AG04450 (cell line): ENCODE measurements at regions not wholly inside any gene's neighbourhood (a gene's known extent, or its start where the extent isn't known, plus 50 kb on each side); places are given as distances from the start of the nearest gene placed in this dataset.

Experiments used
- CTCF ChIA-PET: fragments of 300-600, 350-600 bp; formaldehyde crosslinking; extraction: SDS; loops from one replicate; lab custom pipeline; 2022; ENCODE audit warnings: antibody characterized with exemption, inconsistent platforms; lab: Charles Lee
- POLR2A ChIA-PET: fragments of 350-600 bp; formaldehyde crosslinking; extraction: SDS; loops from one replicate; lab custom pipeline; 2021; ENCODE audit warnings: antibody characterized with exemption, inconsistent platforms; lab: Yijun Ruan, JAX
- DNase-seq: peaks from one replicate; pipeline ENCODE4 v3.0.0-alpha.2; 2011; ENCODE audit warnings: low read depth, low spot score
- H3K27ac ChIP-seq: one replicate; pipeline ENCODE4 v1.5.1; 2012; ENCODE audit warnings: low read depth, low read length, control low read depth
- H3K27me3 ChIP-seq: one replicate; pipeline ENCODE4 v1.6.0; 2012; ENCODE audit warnings: low read length; ENCODE audit not compliant: control insufficient read depth, insufficient read depth
- H3K4me3 ChIP-seq: 2 replicates; pipeline ENCODE4 v1.5.1; 2011; ENCODE audit warnings: mild to moderate bottlenecking, low read depth, low read length, control low read depth
- H3K9me3 ChIP-seq: 2 replicates; pipeline ENCODE4 v1.5.1; 2012; ENCODE audit warnings: low read length; ENCODE audit not compliant: control insufficient read depth, insufficient read depth
- CTCF ChIP-seq: IDR thresholded peaks from 2 replicates; pipeline ENCODE4 v1.5.1; 2011; ENCODE audit warnings: low read depth, low read length, control low read depth, inconsistent platforms

- POLR2A ChIA-PET = no interaction called here
- no peak for TF ChIP-seq CTCF
- CTCF ChIA-PET = no interaction called here
- H3K27me3 ChIP-seq = no peaks in the 10 kb centered on the region
- DNase-seq = no peak
- no peaks in the 10 kb centered on the region; the same call in 1 of the 2 replicates for H3K9me3 ChIP-seq
- no peak overlapping the region for H3K27ac ChIP-seq
- H3K4me3 ChIP-seq = no peak overlapping the region
Measured at GRCh38 chr5:175021841-175022625, 297.7 kb downstream of the MSX2 start.

GRCh38 chr5:175021321-175021720, 296.9 kb downstream of the MSX2 start:
- CTCF ChIA-PET = no interaction called here
- POLR2A ChIA-PET = no interaction called here
- no peak for TF ChIP-seq CTCF
- no peak overlapping the region for H3K27ac ChIP-seq
- no peak for DNase-seq
- no peak overlapping the region for H3K4me3 ChIP-seq
- H3K27me3 ChIP-seq = no peaks in the 10 kb centered on the region
- no peaks in the 10 kb centered on the region; the same call in 1 of the 2 replicates for H3K9me3 ChIP-seq

- Histone ChIP-seq H3K4me3 (no peak overlapping the region), H3K27ac (no peak overlapping the region), H3K9me3 (peaks cover 9% of the 10 kb centered on the region), H3K27me3 (no peaks in the 10 kb centered on the region)
- CTCF ChIA-PET = interaction anchor here (0.6 kb wide), 1 partner anchor 201 kb away, joined by 3 read pairs; no protein-coding TSS in a partner anchor
- POLR2A ChIA-PET = no interaction called here
- no peak for TF ChIP-seq CTCF
- DNase-seq = no peak
Measured at GRCh38 chr5:175015028-175015685, 290.8 kb downstream of the MSX2 start.

GRCh38 chr5:175013251-175013650, 288.9 kb downstream of the MSX2 start:
- no peaks in the 10 kb centered on the region for H3K27me3 ChIP-seq
- POLR2A ChIA-PET = no interaction called here
- H3K9me3 ChIP-seq = peaks cover 9% of the 10 kb centered on the region
- DNase-seq = no peak
- no peak overlapping the region for H3K4me3 ChIP-seq
- TF ChIP-seq CTCF = no peak
- CTCF ChIA-PET = no interaction called here
- no peak overlapping the region for H3K27ac ChIP-seq

GRCh38 chr5:175012267-175012666, 287.9 kb downstream of the MSX2 start:
- no peak for TF ChIP-seq CTCF
- H3K27me3 ChIP-seq = no peaks in the 10 kb centered on the region
- no peak overlapping the region for H3K27ac ChIP-seq
- H3K9me3 ChIP-seq = peaks cover 9% of the 10 kb centered on the region
- H3K4me3 ChIP-seq = no peak overlapping the region
- CTCF ChIA-PET = no interaction called here
- POLR2A ChIA-PET = no interaction called here
- DNase-seq = no peak
